ENCODE measurements at regions not wholly inside any gene's neighbourhood (a gene's known extent, or its start where the extent isn't known, plus 50 kb on each side); places are given as distances from the start of the nearest gene placed in this dataset.

DNA sequence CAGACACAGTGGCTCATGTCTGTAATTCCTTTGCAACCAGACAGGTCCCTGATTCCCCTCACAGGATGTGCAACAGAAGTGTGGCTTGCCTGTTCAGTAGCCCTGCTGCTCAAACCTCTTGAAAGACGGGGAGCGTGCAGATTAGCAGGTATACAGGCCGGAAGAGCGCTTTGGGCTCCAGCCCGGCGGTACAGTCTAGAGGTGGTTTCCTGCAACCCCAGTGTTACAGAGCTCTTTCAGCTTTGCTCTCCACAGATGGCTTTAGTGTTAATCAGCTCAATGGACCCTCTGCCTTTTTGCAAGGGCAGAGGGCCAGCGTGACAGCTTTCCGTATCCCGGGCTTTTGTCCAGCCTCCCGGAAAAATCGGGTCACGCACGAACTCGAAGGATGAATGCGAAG lies 67.2 kb upstream of the TNFRSF21 start:
- H3K36me3 ChIP-seq (ENCODE audit: insufficient read depth): no peaks in the 10 kb centered on the region
- H3K9ac ChIP-seq: no peak overlapping the region
- no peaks in the 10 kb centered on the region for H3K27me3 ChIP-seq (ENCODE audit: insufficient read depth, low read depth)
- H3K4me3 ChIP-seq (IDR thresholded peaks at IDR 0.05; ENCODE audit: insufficient read depth, low read depth, low read length): no peak overlapping the region
- H4K20me1 ChIP-seq (ENCODE audit: insufficient read depth): no peaks in the 10 kb centered on the region
- no peaks in the 10 kb centered on the region for H3K79me2 ChIP-seq (ENCODE audit: insufficient read depth, low read depth)
- TF ChIP-seq, protein P1, sequence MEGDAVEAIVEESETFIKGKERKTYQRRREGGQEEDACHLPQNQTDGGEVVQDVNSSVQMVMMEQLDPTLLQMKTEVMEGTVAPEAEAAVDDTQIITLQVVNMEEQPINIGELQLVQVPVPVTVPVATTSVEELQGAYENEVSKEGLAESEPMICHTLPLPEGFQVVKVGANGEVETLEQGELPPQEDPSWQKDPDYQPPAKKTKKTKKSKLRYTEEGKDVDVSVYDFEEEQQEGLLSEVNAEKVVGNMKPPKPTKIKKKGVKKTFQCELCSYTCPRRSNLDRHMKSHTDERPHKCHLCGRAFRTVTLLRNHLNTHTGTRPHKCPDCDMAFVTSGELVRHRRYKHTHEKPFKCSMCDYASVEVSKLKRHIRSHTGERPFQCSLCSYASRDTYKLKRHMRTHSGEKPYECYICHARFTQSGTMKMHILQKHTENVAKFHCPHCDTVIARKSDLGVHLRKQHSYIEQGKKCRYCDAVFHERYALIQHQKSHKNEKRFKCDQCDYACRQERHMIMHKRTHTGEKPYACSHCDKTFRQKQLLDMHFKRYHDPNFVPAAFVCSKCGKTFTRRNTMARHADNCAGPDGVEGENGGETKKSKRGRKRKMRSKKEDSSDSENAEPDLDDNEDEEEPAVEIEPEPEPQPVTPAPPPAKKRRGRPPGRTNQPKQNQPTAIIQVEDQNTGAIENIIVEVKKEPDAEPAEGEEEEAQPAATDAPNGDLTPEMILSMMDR (conservative IDR thresholded peaks at IDR 0.05; ENCODE audit: low read depth, low read length): no peak
- H3K4me1 ChIP-seq (ENCODE audit: low read depth, poor library complexity, severe bottlenecking): no peaks in the 10 kb centered on the region
- H3K27ac ChIP-seq: no peak overlapping the region
- H2AFZ ChIP-seq (ENCODE audit: low read depth): no peak overlapping the region
- no peak overlapping the region for H3K4me2 ChIP-seq

GRCh38 chr6:47377971-47378370 lies 68.3 kb upstream of the TNFRSF21 start:
- Histone ChIP-seq H3K9ac (no peak overlapping the region), H3K36me3 (ENCODE audit: insufficient read depth) (no peaks in the 10 kb centered on the region), H4K20me1 (ENCODE audit: insufficient read depth) (no peaks in the 10 kb centered on the region), H3K4me1 (ENCODE audit: low read depth, poor library complexity, severe bottlenecking) (no peaks in the 10 kb centered on the region), H2AFZ (ENCODE audit: low read depth) (no peak overlapping the region), H3K27me3 (ENCODE audit: insufficient read depth, low read depth) (no peaks in the 10 kb centered on the region), H3K79me2 (ENCODE audit: insufficient read depth, low read depth) (no peaks in the 10 kb centered on the region), H3K4me3 (IDR thresholded peaks at IDR 0.05; ENCODE audit: insufficient read depth, low read depth, low read length) (no peak overlapping the region), H3K27ac (no peak overlapping the region), H3K4me2 (no peak overlapping the region)
- TF ChIP-seq, protein P1 (conservative IDR thresholded peaks at IDR 0.05; ENCODE audit: low read depth, low read length): no peak

DNA sequence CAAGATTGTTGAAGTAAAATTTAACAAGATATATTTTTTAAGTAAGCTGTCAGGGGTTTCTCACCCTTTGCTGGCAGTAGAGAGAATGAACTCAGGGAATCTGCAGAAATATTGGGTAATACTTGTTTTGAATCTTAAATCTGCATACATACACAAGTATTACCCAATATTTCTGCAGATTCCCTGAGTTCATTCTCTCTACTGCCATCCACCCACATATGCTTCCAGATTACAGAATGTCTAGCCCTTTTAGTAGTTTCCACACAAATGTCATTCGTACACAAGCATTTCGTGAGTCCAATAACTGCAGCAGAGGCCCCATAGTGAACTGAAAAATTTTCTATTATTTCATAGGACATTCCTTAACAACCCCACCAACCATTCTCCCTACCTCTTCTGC lies 69.6 kb upstream of the TNFRSF21 start:
- H2AFZ ChIP-seq (ENCODE audit: low read depth): no peak overlapping the region
- H3K36me3 ChIP-seq (ENCODE audit: insufficient read depth): no peaks in the 10 kb centered on the region
- H3K4me2 ChIP-seq: no peak overlapping the region
- TF ChIP-seq, protein P1 (conservative IDR thresholded peaks at IDR 0.05; ENCODE audit: low read depth, low read length): no peak
- no peaks in the 10 kb centered on the region for H3K27me3 ChIP-seq (ENCODE audit: insufficient read depth, low read depth)
- H3K79me2 ChIP-seq (ENCODE audit: insufficient read depth, low read depth): no peaks in the 10 kb centered on the region
- H3K4me1 ChIP-seq (ENCODE audit: low read depth, poor library complexity, severe bottlenecking): no peaks in the 10 kb centered on the region
- H3K4me3 ChIP-seq (IDR thresholded peaks at IDR 0.05; ENCODE audit: insufficient read depth, low read depth, low read length): no peak overlapping the region
- H3K27ac ChIP-seq: no peak overlapping the region
- H4K20me1 ChIP-seq (ENCODE audit: insufficient read depth): no peaks in the 10 kb centered on the region
- H3K9ac ChIP-seq: no peak overlapping the region

- TF ChIP-seq, protein P1 (conservative IDR thresholded peaks at IDR 0.05; ENCODE audit: low read depth, low read length): no peak
- no peaks in the 10 kb centered on the region for H3K4me1 ChIP-seq (ENCODE audit: low read depth, poor library complexity, severe bottlenecking)
- H4K20me1 ChIP-seq (ENCODE audit: insufficient read depth): no peaks in the 10 kb centered on the region
- H3K9ac ChIP-seq: no peak overlapping the region
- H3K36me3 ChIP-seq (ENCODE audit: insufficient read depth): no peaks in the 10 kb centered on the region
- no peak overlapping the region for H3K4me2 ChIP-seq
- H3K27ac ChIP-seq: no peak overlapping the region
- no peaks in the 10 kb centered on the region for H3K27me3 ChIP-seq (ENCODE audit: insufficient read depth, low read depth)
- no peaks in the 10 kb centered on the region for H3K79me2 ChIP-seq (ENCODE audit: insufficient read depth, low read depth)
- H3K4me3 ChIP-seq (IDR thresholded peaks at IDR 0.05; ENCODE audit: insufficient read depth, low read depth, low read length): no peak overlapping the region
- no peak overlapping the region for H2AFZ ChIP-seq (ENCODE audit: low read depth)
Measured at GRCh38 chr6:47380251-47380650, 70.5 kb upstream of the TNFRSF21 start.
